GM10266 (cell line): ENCODE measurements at regions not wholly inside any gene's neighbourhood (a gene's known extent, or its start where the extent isn't known, plus 50 kb on each side); places are given as distances from the start of the nearest gene placed in this dataset.

Source experiments
- DNase-seq: peaks from one replicate; pipeline ENCODE4 v3.0.0; 2012; ENCODE audit errors: extremely low spot score
- CTCF ChIP-seq: IDR thresholded peaks from 2 replicates; pipeline ENCODE4 v1.5.1; 2012; ENCODE audit warnings: mild to moderate bottlenecking, low read depth; ENCODE audit not compliant: control insufficient read depth, insufficient read depth; ENCODE audit errors: missing control alignments

DNA sequence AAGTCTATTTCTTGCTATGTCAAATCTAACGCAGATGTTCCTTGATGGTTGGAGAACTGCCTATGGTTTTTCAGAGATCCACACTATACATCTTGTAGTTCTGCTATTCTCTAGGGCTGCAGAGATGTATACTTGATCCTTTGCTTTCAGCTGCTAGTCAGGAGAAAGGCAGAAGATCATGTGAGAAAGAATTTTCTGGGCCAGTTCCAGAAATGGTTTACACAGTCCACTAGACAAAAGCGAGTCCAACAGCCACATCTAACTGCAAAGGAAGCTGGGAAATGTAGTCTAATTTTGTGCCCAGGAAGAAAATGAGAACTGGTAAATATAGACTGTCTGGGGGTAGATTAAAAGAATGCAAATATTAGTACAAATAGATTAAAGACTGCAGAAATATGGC, 394.3 kb upstream of the SLIT2 start:
- no peak for TF ChIP-seq CTCF
- DNase-seq, result no peak

- DNase-seq, result no peak
- TF ChIP-seq CTCF, result no peak
These were observed 400.8 kb upstream of the SLIT2 start for GRCh38 chr4:19850909-19851308.

DNA sequence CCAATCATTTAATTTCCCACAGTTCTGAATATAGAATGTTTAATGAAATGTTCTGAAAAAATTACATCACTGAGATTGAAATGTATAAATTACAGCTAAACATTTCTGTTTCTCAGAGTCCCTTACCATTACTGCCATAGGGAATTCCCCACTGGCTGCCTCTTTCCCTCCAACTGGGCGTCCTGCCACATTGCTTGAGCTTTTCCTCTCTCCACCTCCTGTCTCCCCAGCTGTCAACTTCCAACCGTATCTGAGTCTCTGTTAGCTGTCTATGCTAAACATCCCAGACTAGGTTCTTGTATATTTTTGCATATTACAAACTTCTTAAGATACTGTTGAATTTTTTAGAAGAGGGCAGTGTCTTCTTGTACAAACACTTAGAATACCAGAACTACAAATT, 407.3 kb upstream of the SLIT2 start:
- TF ChIP-seq CTCF, result no peak
- no peak for DNase-seq

- DNase-seq, result no peak
- TF ChIP-seq CTCF, result no peak
These were observed 409.2 kb upstream of the SLIT2 start for GRCh38 chr4:19842471-19842870.

GRCh38 chr4:19838858-19839257, 412.8 kb upstream of the SLIT2 start:
- DNase-seq, result no peak
- TF ChIP-seq CTCF, result no peak

DNA sequence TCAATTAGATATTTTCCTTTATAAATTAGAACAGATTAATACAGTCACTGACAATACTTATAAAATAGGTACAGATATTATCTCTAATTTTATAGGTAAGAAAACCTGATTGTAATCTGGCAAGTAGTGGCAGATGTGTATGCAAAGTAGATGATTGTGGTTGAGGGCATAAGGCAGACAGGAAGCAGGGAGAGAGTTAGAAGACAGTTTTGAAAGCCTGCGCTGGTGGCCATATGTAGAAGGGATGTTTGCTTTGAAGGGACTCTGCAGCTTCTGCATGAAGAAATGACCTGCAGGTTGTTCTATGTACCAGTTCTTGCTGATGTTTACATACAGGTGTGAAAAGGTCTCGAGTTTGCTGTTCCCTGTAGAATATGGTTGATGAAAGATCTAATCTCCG, 416.3 kb upstream of the SLIT2 start:
- TF ChIP-seq CTCF, result no peak
- DNase-seq, result no peak

DNA sequence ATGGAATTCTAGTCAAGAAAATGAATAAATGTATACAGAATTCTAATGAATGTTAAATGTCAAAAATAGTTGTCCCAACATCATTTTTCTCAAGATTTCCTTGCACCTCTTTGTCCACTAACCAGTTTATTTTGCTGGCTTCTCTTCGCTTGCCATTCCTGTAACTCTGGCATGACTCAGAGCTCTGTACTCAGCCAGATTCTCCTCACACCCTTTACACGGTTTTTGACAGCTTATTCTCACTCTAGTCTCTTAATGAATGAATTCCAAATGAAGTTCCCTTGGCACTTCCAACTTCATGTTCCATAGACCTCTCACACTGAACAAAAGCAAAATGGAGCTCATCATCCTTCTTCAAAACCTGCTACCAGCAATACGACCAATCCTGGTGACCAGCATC, 419.3 kb upstream of the SLIT2 start:
- no peak for DNase-seq
- TF ChIP-seq CTCF, result no peak
